ENCODE measurements at regions not wholly inside any gene's neighbourhood (a gene's known extent, or its start where the extent isn't known, plus 50 kb on each side); places are given as distances from the start of the nearest gene placed in this dataset.

GRCh38 chr12:76216585-76217472, 131.4 kb downstream of the BBS10 start:
- FAIRE-seq, result no peak
- TF ChIP-seq, protein P1, sequence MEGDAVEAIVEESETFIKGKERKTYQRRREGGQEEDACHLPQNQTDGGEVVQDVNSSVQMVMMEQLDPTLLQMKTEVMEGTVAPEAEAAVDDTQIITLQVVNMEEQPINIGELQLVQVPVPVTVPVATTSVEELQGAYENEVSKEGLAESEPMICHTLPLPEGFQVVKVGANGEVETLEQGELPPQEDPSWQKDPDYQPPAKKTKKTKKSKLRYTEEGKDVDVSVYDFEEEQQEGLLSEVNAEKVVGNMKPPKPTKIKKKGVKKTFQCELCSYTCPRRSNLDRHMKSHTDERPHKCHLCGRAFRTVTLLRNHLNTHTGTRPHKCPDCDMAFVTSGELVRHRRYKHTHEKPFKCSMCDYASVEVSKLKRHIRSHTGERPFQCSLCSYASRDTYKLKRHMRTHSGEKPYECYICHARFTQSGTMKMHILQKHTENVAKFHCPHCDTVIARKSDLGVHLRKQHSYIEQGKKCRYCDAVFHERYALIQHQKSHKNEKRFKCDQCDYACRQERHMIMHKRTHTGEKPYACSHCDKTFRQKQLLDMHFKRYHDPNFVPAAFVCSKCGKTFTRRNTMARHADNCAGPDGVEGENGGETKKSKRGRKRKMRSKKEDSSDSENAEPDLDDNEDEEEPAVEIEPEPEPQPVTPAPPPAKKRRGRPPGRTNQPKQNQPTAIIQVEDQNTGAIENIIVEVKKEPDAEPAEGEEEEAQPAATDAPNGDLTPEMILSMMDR (IDR thresholded peaks at IDR 0.05; ENCODE audit: insufficient read depth, low read length, severe bottlenecking), result no peak
- no peak for DNase-seq (ENCODE audit: low read depth)

DNA sequence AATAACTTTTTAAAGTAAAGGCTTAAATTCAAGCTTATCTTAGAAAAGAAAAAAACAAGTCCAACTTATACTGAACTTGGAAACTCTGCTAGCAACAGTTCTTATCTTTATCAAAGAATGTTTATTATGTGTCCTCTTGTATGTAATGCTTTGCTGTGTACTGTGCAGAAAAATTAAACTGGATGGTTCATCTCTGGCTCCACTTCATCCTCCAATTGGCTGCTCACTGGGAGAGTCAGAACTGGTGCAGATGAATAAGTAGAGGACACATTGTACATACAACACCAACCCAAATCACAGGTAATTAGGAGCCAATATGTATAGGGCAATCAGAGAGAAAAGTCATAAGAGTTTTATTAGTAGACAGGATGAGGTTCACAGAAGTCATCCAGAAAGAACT, 123.6 kb upstream of the NAP1L1 start:
- TF ChIP-seq, protein P1 (IDR thresholded peaks at IDR 0.05; ENCODE audit: insufficient read depth, low read length, severe bottlenecking), result no peak
- H3K27me3 ChIP-seq (ENCODE audit: control insufficient read depth, insufficient read depth, low read length), result no peaks in the 10 kb centered on the region
- no peak overlapping the region for H3K4me3 ChIP-seq (ENCODE audit: low read depth, low read length)
- FAIRE-seq (no peak), DNase-seq (ENCODE audit: low read depth) (no peak)
- no peaks in the 10 kb centered on the region for H3K36me3 ChIP-seq (ENCODE audit: control insufficient read depth, insufficient read depth, low read length)

More at GRCh38 chr12:76216585-76217472, 131.4 kb downstream of the BBS10 start:
- Histone ChIP-seq H3K4me3 (ENCODE audit: low read depth, low read length) (no peak overlapping the region), H3K36me3 (ENCODE audit: control insufficient read depth, insufficient read depth, low read length) (no peaks in the 10 kb centered on the region), H3K27me3 (ENCODE audit: control insufficient read depth, insufficient read depth, low read length) (no peaks in the 10 kb centered on the region)

DNA sequence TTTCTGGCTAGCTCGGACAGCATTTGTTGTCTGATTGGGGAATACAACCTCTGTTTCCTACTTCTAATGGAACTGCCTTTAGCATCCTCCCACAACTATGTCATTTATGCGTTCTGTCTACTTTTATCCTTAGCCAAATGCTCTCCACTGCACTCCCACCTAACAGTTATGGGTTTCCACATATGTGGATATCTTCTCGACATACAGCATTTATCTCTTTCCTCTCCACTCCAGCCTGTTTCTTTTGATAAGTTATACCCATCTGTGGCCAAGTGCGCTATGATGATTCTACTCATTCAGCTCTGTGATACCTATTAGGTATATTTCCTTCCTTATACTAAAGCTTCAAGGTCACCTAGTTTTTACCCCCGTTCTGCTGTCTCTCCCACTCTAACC, 122.2 kb upstream of the NAP1L1 start:
- DNase-seq (ENCODE audit: low read depth), result no peak
- TF ChIP-seq, protein P1 (IDR thresholded peaks at IDR 0.05; ENCODE audit: insufficient read depth, low read length, severe bottlenecking), result no peak
- FAIRE-seq, result no peak
- H3K27me3 ChIP-seq (ENCODE audit: control insufficient read depth, insufficient read depth, low read length), result no peaks in the 10 kb centered on the region
- no peaks in the 10 kb centered on the region for H3K36me3 ChIP-seq (ENCODE audit: control insufficient read depth, insufficient read depth, low read length)
- no peak overlapping the region for H3K4me3 ChIP-seq (ENCODE audit: low read depth, low read length)

GRCh38 chr12:76206039-76206676, 121.7 kb upstream of the NAP1L1 start:
- TF ChIP-seq, protein P1 (IDR thresholded peaks at IDR 0.05; ENCODE audit: insufficient read depth, low read length, severe bottlenecking), result no peak
- FAIRE-seq, result no peak

GRCh38 chr12:76202621-76203020, 118.1 kb upstream of the NAP1L1 start:
- H3K36me3 ChIP-seq (ENCODE audit: control insufficient read depth, insufficient read depth, low read length), result no peaks in the 10 kb centered on the region
- H3K27me3 ChIP-seq (ENCODE audit: control insufficient read depth, insufficient read depth, low read length), result no peaks in the 10 kb centered on the region
- TF ChIP-seq, protein P1 (IDR thresholded peaks at IDR 0.05; ENCODE audit: insufficient read depth, low read length, severe bottlenecking), result no peak
- no peak for FAIRE-seq
- DNase-seq (ENCODE audit: low read depth), result no peak
- H3K4me3 ChIP-seq (ENCODE audit: low read depth, low read length), result no peak overlapping the region

More at GRCh38 chr12:76206039-76206676, 121.7 kb upstream of the NAP1L1 start:
- DNase-seq (ENCODE audit: low read depth), result no peak
- Histone ChIP-seq H3K36me3 (ENCODE audit: control insufficient read depth, insufficient read depth, low read length) (no peaks in the 10 kb centered on the region), H3K27me3 (ENCODE audit: control insufficient read depth, insufficient read depth, low read length) (no peaks in the 10 kb centered on the region), H3K4me3 (ENCODE audit: low read depth, low read length) (no peak overlapping the region)
